Pancreas (tissue), 10 donors: ENCODE measurements at regions not wholly inside any gene's neighbourhood (a gene's known extent, or its start where the extent isn't known, plus 50 kb on each side); places are given as distances from the start of the nearest gene placed in this dataset.

ENCODE experiments used
- ATAC-seq, 4 donors: fragments of 200-7000 bp; cut with Tn5 transposase; one replicate each; pipeline versions ENCODE4 v1.8.0 to v1.9.1; 2020; ENCODE audit warnings: mild to moderate bottlenecking in 4 of 4, moderate library complexity in 4 of 4
- DNase-seq, 6 donors: peaks; one replicate each; pipeline ENCODE4 v3.0.0-alpha.2; 2020
- FAIRE-seq: peaks from 2 replicates; lab custom pipeline; 2012; peaks lifted over from hg19 to GRCh38; lab: Jason Lieb, UNC
- H3K27ac ChIP-seq, 4 donors: fragments of 200-600 bp; sonication (generic); 1 replicate in 3 of 4; 2 replicates in 1 of 4; pipeline versions ENCODE4 v1.5.0 to v1.8.0; 2020
- H3K27me3 ChIP-seq, 4 donors: fragments of 200-600 bp; one replicate each; pipeline ENCODE4 v1.8.0; 2021
- H3K36me3 ChIP-seq, 3 donors: fragments of 200-600 bp; sonication (generic) in 1 of 3; one replicate each; pipeline versions ENCODE4 v1.5.0 to v1.8.0; 2020 to 2021
- H3K4me1 ChIP-seq, 3 donors: fragments of 200-600 bp; one replicate each; pipeline ENCODE4 v1.8.0; 2021
- H3K4me3 ChIP-seq, 4 donors: fragments of 200-600 bp; sonication (generic) in 2 of 4; one replicate each; pipeline versions ENCODE4 v1.5.0 to v1.8.0; 2020 to 2021
- H3K9me3 ChIP-seq, 4 donors: fragments of 200-600 bp; one replicate each; pipeline ENCODE4 v1.8.0; 2021
- CTCF ChIP-seq, 4 donors: fragments of 200-600 bp; sonication (generic) in 3 of 4; IDR thresholded peaks; one replicate each; pipeline versions ENCODE4 v1.5.0 to v1.8.0; 2021; ENCODE audit warnings: antibody characterized with exemption in 4 of 4
- WGBS, 2 donors: extraction: QIAGEN DNeasy Blood & Tissue Kit; methylation state at CpG; one replicate each; pipeline ENCODE4 v1.1.7; 2013; 5-methylcytosine and 5-hydroxymethylcytosine counted together
- intact Hi-C, 3 donors: fragments of 100-400 bp; cut with DNase I; formaldehyde crosslinking; loops; one replicate each; pipeline versions ENCODE4 v1.11.1 to v1.14.2; 2022
- donor health status: healthy with polysubstance abuse.
- donor health status: DM: no; HTN: no; CAD: no; lungs with moderate emphysema.
- donor health status: DM: no; HTN: no; CAD: no.
- donor health status: control.
- donor health status: control.
- donor health status: Bipolar disorder and iron deficiency.
- donor health status: DM: yes; HTN: yes; CAD: no.
- donor health status: DM: no; HTN: no; CAD: no.
- donor health status: DM: no; HTN: no; CAD: no.
- donor health status: DM: yes; HTN: yes; CAD: no.

DNA sequence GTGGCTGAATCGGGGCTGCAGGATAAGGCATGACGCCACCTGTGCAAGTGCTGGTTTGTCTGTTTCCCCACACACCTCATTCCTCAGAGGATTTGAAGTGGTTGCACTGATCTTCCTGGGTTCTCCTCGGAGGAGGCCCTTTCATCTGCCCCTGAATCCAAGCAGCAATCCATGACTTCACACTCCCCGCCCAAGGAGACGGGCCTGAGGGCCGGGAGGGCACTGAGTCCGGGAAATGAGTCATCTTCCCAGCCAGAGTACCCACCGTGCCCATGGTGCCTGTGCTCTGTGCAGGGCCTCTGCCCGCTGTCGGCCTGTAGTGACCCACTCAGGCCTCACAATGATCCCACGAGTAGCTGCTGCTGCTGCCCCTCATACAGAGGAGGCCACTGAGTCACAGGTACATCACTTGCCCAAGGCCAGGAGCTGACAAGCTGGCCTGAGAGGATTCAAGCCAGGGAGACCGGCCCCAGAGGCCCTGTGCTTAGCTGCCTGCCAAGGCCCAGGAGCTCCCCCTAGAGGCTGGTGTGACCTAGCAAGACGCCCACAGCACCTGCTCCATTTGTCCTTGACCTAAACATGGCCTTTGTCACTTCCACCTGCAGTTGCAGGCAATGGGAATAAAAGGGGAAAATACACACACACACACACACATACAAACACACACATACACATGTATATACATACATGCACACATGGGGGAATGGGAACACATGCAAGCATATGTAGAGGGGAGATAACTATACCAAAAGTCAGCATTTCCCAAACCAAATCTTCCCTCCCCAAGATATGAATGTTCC lies 240.0 kb downstream of the C16orf95 start:
- DNase-seq: peak; percentile 78 to 90 (median 82)
- H3K27me3 ChIP-seq: no peaks in the 10 kb centered on the region
- no peak overlapping the region for H3K27ac ChIP-seq
- intact Hi-C loops: loop anchor here in 1 of 3 donors (10.0 kb wide), 1 partner anchor 502 kb away; the partner anchor contains the start of gene FOXL1
- ATAC-seq: peak; percentile 87 to 100 (median 97)
- no peaks in the 10 kb centered on the region for H3K36me3 ChIP-seq
- no peaks in the 10 kb centered on the region for H3K9me3 ChIP-seq
- peak in 3 of 4 donors; percentile 39 to 52 (median 50) for TF ChIP-seq CTCF (IDR thresholded peaks at IDR 0.05)
- WGBS, 2 donors: 75 to 76% methylated on average over 13 of the region's 13 CpGs
- H3K4me3 ChIP-seq: no peak overlapping the region
- no peak for FAIRE-seq
- H3K4me1 ChIP-seq: no peaks in the 10 kb centered on the region

DNA sequence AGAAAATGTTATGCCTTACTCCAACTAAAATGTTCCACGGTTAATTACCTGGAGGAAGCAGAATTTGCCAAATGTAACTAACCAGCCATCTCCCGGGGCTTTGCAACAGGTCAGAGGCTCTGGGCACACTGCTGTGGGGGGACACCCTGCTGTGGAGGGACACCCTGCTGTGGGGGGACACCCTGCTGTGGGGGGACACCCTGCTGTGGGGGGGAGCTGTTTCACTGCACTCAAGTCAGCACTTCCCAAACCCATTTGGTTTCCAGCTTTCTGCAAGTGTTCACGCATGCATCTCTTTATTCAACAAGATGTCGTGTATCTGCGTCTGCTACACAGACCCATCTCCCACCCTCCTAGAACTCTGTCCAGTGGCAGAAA lies 239.5 kb downstream of the C16orf95 start:
- Histone ChIP-seq H3K4me1 (no peaks in the 10 kb centered on the region), H3K4me3 (no peak overlapping the region), H3K27ac (no peak overlapping the region), H3K9me3 (no peaks in the 10 kb centered on the region), H3K36me3 (no peaks in the 10 kb centered on the region), H3K27me3 (no peaks in the 10 kb centered on the region)
- FAIRE-seq (no peak), DNase-seq (peak in 1 of 6 donors; percentile 6), ATAC-seq (peak in 1 of 4 donors; percentile 24)
- TF ChIP-seq CTCF (IDR thresholded peaks at IDR 0.05): no peak
- WGBS, 2 donors: 92 to 94% methylated on average over 5 of the region's 5 CpGs
- intact Hi-C loops: loop anchor here in 1 of 3 donors (10.0 kb wide), 1 partner anchor 503 kb away; the partner anchor contains the start of gene FOXL1

DNA sequence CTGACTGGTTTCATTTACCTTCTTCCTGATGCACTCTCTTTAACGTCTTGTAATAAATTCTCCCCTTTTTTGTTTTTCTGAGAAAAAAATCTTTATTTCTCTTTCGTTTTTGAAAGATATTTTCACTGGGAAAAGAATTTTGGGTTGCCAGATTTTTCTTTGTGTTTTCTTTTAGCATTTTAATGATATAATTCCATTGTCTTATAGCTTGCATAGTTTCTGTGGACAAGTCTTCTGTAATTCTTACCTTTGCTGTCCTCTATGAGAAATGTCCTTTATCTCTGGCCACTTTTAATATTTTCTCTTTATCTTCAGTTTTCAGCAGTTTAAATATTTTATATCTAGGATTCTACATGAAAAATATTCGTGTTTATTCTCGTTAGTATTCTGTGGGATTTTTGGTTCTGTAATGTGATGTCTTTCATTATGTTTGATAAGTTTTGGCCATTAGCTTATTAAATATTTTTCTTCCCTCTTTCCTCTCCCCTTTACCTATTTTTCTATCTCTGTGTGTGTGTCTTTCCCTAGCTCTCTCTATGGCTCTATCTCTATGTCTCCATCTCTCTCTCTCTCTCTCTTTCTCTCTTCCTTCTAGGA lies 236.5 kb downstream of the C16orf95 start:
- H3K4me3 ChIP-seq: no peak overlapping the region
- no peak for TF ChIP-seq CTCF (IDR thresholded peaks at IDR 0.05)
- no peak for FAIRE-seq
- H3K9me3 ChIP-seq: no peaks in the 10 kb centered on the region
- no peak for ATAC-seq
- DNase-seq: no peak
- H3K27ac ChIP-seq: no peak overlapping the region
- H3K36me3 ChIP-seq: no peaks in the 10 kb centered on the region
- WGBS, 2 donors: 68 to 75% methylated on average over 4 of the region's 4 CpGs
- no peaks in the 10 kb centered on the region for H3K27me3 ChIP-seq
- intact Hi-C loops: no loop called here
- H3K4me1 ChIP-seq: no peaks in the 10 kb centered on the region

- FAIRE-seq (no peak), DNase-seq (no peak), ATAC-seq (no peak)
- Histone ChIP-seq H3K4me3 (no peak overlapping the region), H3K36me3 (no peaks in the 10 kb centered on the region), H3K4me1 (no peaks in the 10 kb centered on the region), H3K27me3 (no peaks in the 10 kb centered on the region), H3K9me3 (no peaks in the 10 kb centered on the region), H3K27ac (no peak overlapping the region)
- TF ChIP-seq CTCF (IDR thresholded peaks at IDR 0.05): no peak
- intact Hi-C loops: no loop called here
- WGBS, 2 donors: 87 to 93% methylated on average over 5 of the region's 5 CpGs
Observed at GRCh38 chr16:87085441-87085840, 231.8 kb downstream of the C16orf95 start.

DNA sequence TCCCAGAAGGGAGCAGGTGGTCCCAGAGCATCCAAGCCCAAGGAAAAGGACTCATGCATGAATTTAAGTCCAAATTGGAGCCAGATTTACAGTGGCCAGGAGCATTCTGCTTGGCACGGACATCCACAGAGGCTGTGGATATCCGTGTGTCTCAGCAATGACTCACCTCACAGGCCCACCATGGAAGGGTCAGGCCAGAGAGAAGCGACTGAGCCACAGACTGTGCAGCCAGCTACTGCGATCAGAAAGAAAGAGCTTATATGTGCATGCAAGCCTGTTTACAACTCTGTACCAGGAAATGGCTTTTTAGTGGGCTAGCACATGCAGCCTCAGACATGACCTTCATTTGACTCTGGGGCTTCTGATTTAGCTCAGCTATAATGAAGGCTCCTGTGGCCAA lies 231.0 kb downstream of the C16orf95 start:
- Histone ChIP-seq H3K27me3 (no peaks in the 10 kb centered on the region), H3K27ac (no peak overlapping the region), H3K9me3 (no peaks in the 10 kb centered on the region), H3K4me3 (no peak overlapping the region), H3K4me1 (no peaks in the 10 kb centered on the region), H3K36me3 (no peaks in the 10 kb centered on the region)
- ATAC-seq: peak in 1 of 4 donors; percentile 60
- 87 to 93% methylated on average over 4 of the region's 4 CpGs for WGBS, 2 donors
- DNase-seq: no peak
- intact Hi-C loops: no loop called here
- no peak for TF ChIP-seq CTCF (IDR thresholded peaks at IDR 0.05)
- FAIRE-seq: no peak
